ENCODE measurements at regions not wholly inside any gene's neighbourhood (a gene's known extent, or its start where the extent isn't known, plus 50 kb on each side); places are given as distances from the start of the nearest gene placed in this dataset.

DNA sequence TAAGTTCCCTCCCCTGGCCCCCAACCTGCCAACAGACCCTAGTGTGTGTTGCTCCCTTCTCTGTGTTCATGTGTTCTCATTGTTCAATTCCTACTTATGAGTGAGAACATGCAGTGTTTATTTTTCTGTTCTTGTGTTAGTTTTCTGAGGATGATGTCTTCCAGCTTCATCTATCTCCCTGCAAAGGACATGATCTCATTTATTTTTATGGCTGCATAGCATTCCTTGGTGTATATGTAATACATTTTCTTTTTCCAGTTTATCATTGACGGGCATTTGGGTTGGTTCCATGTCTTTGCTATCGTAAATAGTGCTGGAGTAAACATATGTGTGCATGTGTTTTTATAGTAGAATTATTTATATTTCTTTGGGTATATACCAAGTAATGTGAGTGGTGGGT lies 602.2 kb downstream of the DSC3 start:
- TF ChIP-seq, protein P1, sequence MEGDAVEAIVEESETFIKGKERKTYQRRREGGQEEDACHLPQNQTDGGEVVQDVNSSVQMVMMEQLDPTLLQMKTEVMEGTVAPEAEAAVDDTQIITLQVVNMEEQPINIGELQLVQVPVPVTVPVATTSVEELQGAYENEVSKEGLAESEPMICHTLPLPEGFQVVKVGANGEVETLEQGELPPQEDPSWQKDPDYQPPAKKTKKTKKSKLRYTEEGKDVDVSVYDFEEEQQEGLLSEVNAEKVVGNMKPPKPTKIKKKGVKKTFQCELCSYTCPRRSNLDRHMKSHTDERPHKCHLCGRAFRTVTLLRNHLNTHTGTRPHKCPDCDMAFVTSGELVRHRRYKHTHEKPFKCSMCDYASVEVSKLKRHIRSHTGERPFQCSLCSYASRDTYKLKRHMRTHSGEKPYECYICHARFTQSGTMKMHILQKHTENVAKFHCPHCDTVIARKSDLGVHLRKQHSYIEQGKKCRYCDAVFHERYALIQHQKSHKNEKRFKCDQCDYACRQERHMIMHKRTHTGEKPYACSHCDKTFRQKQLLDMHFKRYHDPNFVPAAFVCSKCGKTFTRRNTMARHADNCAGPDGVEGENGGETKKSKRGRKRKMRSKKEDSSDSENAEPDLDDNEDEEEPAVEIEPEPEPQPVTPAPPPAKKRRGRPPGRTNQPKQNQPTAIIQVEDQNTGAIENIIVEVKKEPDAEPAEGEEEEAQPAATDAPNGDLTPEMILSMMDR (IDR thresholded peaks at IDR 0.05) = no peak
- TF ChIP-seq EZH2 (IDR thresholded peaks at IDR 0.05) (no peak), EZH2phosphoT487 (IDR thresholded peaks at IDR 0.05) (no peak)
